ENCODE measurements at regions not wholly inside any gene's neighbourhood (a gene's known extent, or its start where the extent isn't known, plus 50 kb on each side); places are given as distances from the start of the nearest gene placed in this dataset.

- peak overlapping the region; percentile 46 for H2AFZ ChIP-seq (ENCODE audit: low read depth, low read length)
- H3K4me3 ChIP-seq: no peak overlapping the region
- no peaks in the 10 kb centered on the region for H3K79me2 ChIP-seq (ENCODE audit: control insufficient read depth, insufficient read depth, low read length)
- H3K9ac ChIP-seq (ENCODE audit: insufficient read depth in 1 of 2, low read depth in 2 of 2, low read length in 2 of 2): no peak overlapping the region
- peak; percentile 23 for FAIRE-seq
- no peaks in the 10 kb centered on the region for H4K20me1 ChIP-seq (replicated peaks; ENCODE audit: control insufficient read depth, insufficient read depth, low read length)
- no peak for TF ChIP-seq ADNP (tag; IDR thresholded peaks at IDR 0.05)
- no peak for TF ChIP-seq ELF1 (tag; IDR thresholded peaks at IDR 0.05)
- no peak for TF ChIP-seq IRF1 (CRISPR knock-in tag; IDR thresholded peaks at IDR 0.05; ENCODE audit: borderline replicate concordance)
- TF ChIP-seq GATAD2B (IDR thresholded peaks at IDR 0.05; ENCODE audit: borderline replicate concordance): no peak
- no peak for TF ChIP-seq ZNF184 (CRISPR knock-in tag; IDR thresholded peaks at IDR 0.05)
- TF ChIP-seq NCOA4 (IDR thresholded peaks at IDR 0.05; ENCODE audit: partially characterized antibody): no peak
- TF ChIP-seq MAFF (IDR thresholded peaks at IDR 0.05; ENCODE audit: low read length): no peak
- no peak for TF ChIP-seq ZNF408 (CRISPR knock-in tag; IDR thresholded peaks at IDR 0.05; ENCODE audit: low read depth)
- no peak for TF ChIP-seq SRF (CRISPR knock-in tag; IDR thresholded peaks at IDR 0.05)
- H3K27me3 ChIP-seq (ENCODE audit: control insufficient read depth in 2 of 2, insufficient read depth in 2 of 2, low read length in 2 of 2): no peaks in the 10 kb centered on the region
- H3K4me1 ChIP-seq (replicated peaks in 1 of 2; ENCODE audit: control insufficient read depth in 2 of 2, insufficient read depth in 2 of 2, low read length in 2 of 2): no peaks in the 10 kb centered on the region; a peak in 3 of 5 replicates
- in situ Hi-C loops (cut with MboI) (no loop called here), intact Hi-C loops (cut with micrococcal nuclease) (no loop called here)
- H3K9me3 ChIP-seq (replicated peaks; ENCODE audit: control insufficient read depth, insufficient read depth, low read depth, low read length): no peaks in the 10 kb centered on the region
- H3K27ac ChIP-seq (ENCODE audit: extremely low read depth, low read depth, low read length): no peak overlapping the region
- ChIA-PET CTCF (ENCODE audit: low intra/inter-chr PET ratio) (no interaction called here), POLR2A (no interaction called here)
- no peaks in the 10 kb centered on the region for H3K36me3 ChIP-seq (ENCODE audit: control insufficient read depth, insufficient read depth, low read length)
- DNase-seq (ENCODE audit: extremely low read depth in 1 of 4, low spot score in 3 of 4): no peak
- no peaks in the 10 kb centered on the region for H3K9me1 ChIP-seq (ENCODE audit: control insufficient read depth, insufficient read depth, low read length)
- no peak overlapping the region for H3K4me2 ChIP-seq (ENCODE audit: insufficient read depth, low read length)
- no TSS peak for BruUV-seq (replicated peaks)
- peak; percentile 25 for ATAC-seq
Observed at GRCh38 chr2:144281476-144281875, 238.4 kb downstream of the ZEB2 start.
